ENCODE measurements at regions not wholly inside any gene's neighbourhood (a gene's known extent, or its start where the extent isn't known, plus 50 kb on each side); places are given as distances from the start of the nearest gene placed in this dataset.

GRCh38 chr1:83516369-83516768, 482.6 kb downstream of the TTLL7 start:
- Histone ChIP-seq H3K4me3 (no peak overlapping the region), H3K27me3 (no peaks in the 10 kb centered on the region), H3K4me1 (no peaks in the 10 kb centered on the region), H3K9me3 (no peaks in the 10 kb centered on the region), H3K36me3 (no peaks in the 10 kb centered on the region), H3K27ac (no peak overlapping the region)
- ATAC-seq (no peak), DNase-seq (no peak)
- in situ Hi-C loops (cut with MboI; ENCODE audit: low sequenced_read_pairs in 4 of 4) = no loop called here
- TF ChIP-seq POLR2A (IDR thresholded peaks at IDR 0.05) (no peak), CTCF (IDR thresholded peaks at IDR 0.05 in 4 of 5, conservative IDR thresholded peaks at IDR 0.05 in 1 of 5) (no peak)
- intact Hi-C loops (cut with DNase I; ENCODE audit: low total_unique reads) = no loop called here

GRCh38 chr1:83515578-83516154, 483.3 kb downstream of the TTLL7 start:
- no peak for TF ChIP-seq CTCF (IDR thresholded peaks at IDR 0.05 in 4 of 5, conservative IDR thresholded peaks at IDR 0.05 in 1 of 5)
- TF ChIP-seq POLR2A (IDR thresholded peaks at IDR 0.05) = no peak
- intact Hi-C loops (cut with DNase I; ENCODE audit: low total_unique reads) (no loop called here), in situ Hi-C loops (cut with MboI; ENCODE audit: low sequenced_read_pairs in 4 of 4) (no loop called here)
- Histone ChIP-seq H3K4me1 (no peaks in the 10 kb centered on the region), H3K9me3 (no peaks in the 10 kb centered on the region), H3K27ac (no peak overlapping the region), H3K36me3 (no peaks in the 10 kb centered on the region), H3K4me3 (no peak overlapping the region), H3K27me3 (no peaks in the 10 kb centered on the region)
- no peak for ATAC-seq
- no peak for DNase-seq

GRCh38 chr1:83512373-83513193, 486.3 kb downstream of the TTLL7 start:
- Histone ChIP-seq H3K4me3 (no peak overlapping the region), H3K36me3 (no peaks in the 10 kb centered on the region), H3K27ac (no peak overlapping the region), H3K4me1 (peaks cover 12 to 14% of the 10 kb centered on the region in 2 donors), H3K9me3 (no peaks in the 10 kb centered on the region), H3K27me3 (no peaks in the 10 kb centered on the region)
- no peak for TF ChIP-seq CTCF (IDR thresholded peaks at IDR 0.05 in 4 of 5, conservative IDR thresholded peaks at IDR 0.05 in 1 of 5)
- no peak for TF ChIP-seq POLR2A (IDR thresholded peaks at IDR 0.05)
- intact Hi-C loops (cut with DNase I; ENCODE audit: low total_unique reads) (no loop called here), in situ Hi-C loops (cut with MboI; ENCODE audit: low sequenced_read_pairs in 4 of 4) (no loop called here)
- DNase-seq (no peak), ATAC-seq (no peak)

- DNase-seq (no peak), ATAC-seq (no peak)
- no peak overlapping the region for H3K4me3 ChIP-seq
- no peaks in the 10 kb centered on the region for H3K36me3 ChIP-seq
- TF ChIP-seq POLR2A (IDR thresholded peaks at IDR 0.05) (no peak), CTCF (IDR thresholded peaks at IDR 0.05 in 4 of 5, conservative IDR thresholded peaks at IDR 0.05 in 1 of 5) (no peak)
- in situ Hi-C loops (cut with MboI; ENCODE audit: low sequenced_read_pairs in 4 of 4) (no loop called here), intact Hi-C loops (cut with DNase I; ENCODE audit: low total_unique reads) (no loop called here)
- no peaks in the 10 kb centered on the region for H3K27me3 ChIP-seq
- no peaks in the 10 kb centered on the region for H3K9me3 ChIP-seq
- peaks cover 12 to 14% of the 10 kb centered on the region in 2 donors for H3K4me1 ChIP-seq
- H3K27ac ChIP-seq = no peak overlapping the region
Measured at GRCh38 chr1:83511146-83511726, 487.7 kb downstream of the TTLL7 start.

All from gastrocnemius medialis (tissue), 4 donors.